H1 (cell line): ENCODE measurements at regions not wholly inside any gene's neighbourhood (a gene's known extent, or its start where the extent isn't known, plus 50 kb on each side); places are given as distances from the start of the nearest gene placed in this dataset.

Experiments used
- CTCF ChIA-PET: fragments of 300-600 bp; sonication (Branson Sonifier 250); formaldehyde crosslinking; loops from one replicate; lab custom pipeline; 2021; ENCODE audit not compliant: partially characterized antibody; lab: Charles Lee
- POLR2A ChIA-PET: fragments of 300-600 bp; sonication (Branson Sonifier 250); formaldehyde crosslinking; loops from one replicate; lab custom pipeline; 2021; ENCODE audit warnings: inconsistent platforms; ENCODE audit not compliant: partially characterized antibody; lab: Charles Lee
- DNase-seq, 2 experiments: peaks; one replicate each; pipeline versions ENCODE4 v3.0.0 to v3.0.0-alpha.2; 2010 to 2022; ENCODE audit warnings: low spot score in 2 of 2, low read depth in 1 of 2, mixed read lengths in 1 of 2
- FAIRE-seq: peaks from 2 replicates; lab custom pipeline; 2011; peaks lifted over from hg19 to GRCh38; lab: Jason Lieb, UNC
- H2AFZ ChIP-seq: 2 replicates; pipeline ENCODE4 v1.8.1; 2012; ENCODE audit warnings: low read length, inconsistent platforms
- H2AK5ac ChIP-seq: 2 replicates; pipeline ENCODE4 v1.6.1; 2013; ENCODE audit warnings: low read depth, low read length
- H2BK120ac ChIP-seq: replicated peaks from 2 replicates; pipeline ENCODE3; 2013; ENCODE audit warnings: low read depth, low read length, inconsistent platforms
- H2BK12ac ChIP-seq: 2 replicates; pipeline ENCODE4 v1.6.1; 2013; ENCODE audit warnings: low read depth, low read length
- H2BK15ac ChIP-seq: 2 replicates; pipeline ENCODE4 v1.6.1; 2013; ENCODE audit warnings: low read length
- H2BK20ac ChIP-seq: 2 replicates; pipeline ENCODE4 v1.6.1; 2013; ENCODE audit warnings: low read length
- H2BK5ac ChIP-seq: 2 replicates; pipeline ENCODE4 v1.6.1; 2013; ENCODE audit warnings: low read depth, low read length
- H3K14ac ChIP-seq: 2 replicates; pipeline ENCODE4 v1.6.1; 2013; ENCODE audit warnings: inconsistent platforms; ENCODE audit not compliant: insufficient read length
- H3K18ac ChIP-seq: 2 replicates; pipeline ENCODE4 v1.6.1; 2013; ENCODE audit warnings: low read length; ENCODE audit errors: extremely low read depth
- H3K23ac ChIP-seq: 2 replicates; pipeline ENCODE4 v1.6.1; 2013; ENCODE audit warnings: inconsistent platforms; ENCODE audit not compliant: insufficient read length
- H3K23me2 ChIP-seq: 2 replicates; pipeline ENCODE4 v1.6.1; 2013; ENCODE audit warnings: low read depth, low read length
- H3K27ac ChIP-seq: 2 replicates; pipeline ENCODE4 v1.6.1; 2011; ENCODE audit warnings: low read depth, low read length, inconsistent platforms
- H3K27me3 ChIP-seq, 4 experiments: replicated peaks in 1 of 4; 1 replicate in 1 of 4; 2 replicates in 3 of 4; pipeline versions ENCODE4 v1.6.1 to v1.8.1; 2011 to 2013; ENCODE audit warnings: low read length in 3 of 4, mild to moderate bottlenecking in 3 of 4, inconsistent platforms in 2 of 4, mixed read lengths in 2 of 4, moderate library complexity in 1 of 4; ENCODE audit not compliant: control insufficient read depth in 3 of 4, insufficient read depth in 3 of 4; ENCODE audit errors: extremely low read depth in 1 of 4
- H3K36me3 ChIP-seq, 4 experiments: 2 replicates each; pipeline versions ENCODE4 v1.6.1 to v1.8.1; 2011 to 2013; ENCODE audit warnings: mild to moderate bottlenecking in 4 of 4, low read length in 3 of 4, moderate library complexity in 2 of 4, control low read depth in 1 of 4, inconsistent platforms in 1 of 4; ENCODE audit not compliant: insufficient read depth in 4 of 4, control insufficient read depth in 2 of 4
- H3K4ac ChIP-seq: replicated peaks from 2 replicates; pipeline ENCODE3; 2013; ENCODE audit warnings: low read length, low read depth, mixed read lengths, inconsistent platforms; ENCODE audit not compliant: insufficient read length
- H3K4me1 ChIP-seq, 4 experiments: replicated peaks in 1 of 4; 1 replicate in 1 of 4; 2 replicates in 3 of 4; pipeline versions ENCODE4 v1.6.1 to v1.8.1; 2011 to 2013; ENCODE audit warnings: low read length in 3 of 4, inconsistent platforms in 2 of 4, mixed read lengths in 1 of 4; ENCODE audit not compliant: insufficient read depth in 4 of 4, control insufficient read depth in 3 of 4
- H3K4me2 ChIP-seq, 2 experiments: 2 replicates each; pipeline versions ENCODE4 v1.6.1 to v1.8.1; 2011 to 2013; ENCODE audit warnings: low read depth in 2 of 2, low read length in 2 of 2, control low read depth in 1 of 2, inconsistent platforms in 1 of 2, mild to moderate bottlenecking in 1 of 2; ENCODE audit not compliant: insufficient read depth in 1 of 2
- H3K4me3 ChIP-seq, 4 experiments: fragments of 200-600, 300-600 bp in 1 of 4; sonication (generic), shearing (Covaris generic), sonication (Bioruptor Twin) in 1 of 4; 2 replicates each; pipeline versions ENCODE4 v1.5.1 to v1.8.1; 2011 to 2016; ENCODE audit warnings: low read length in 4 of 4, low read depth in 3 of 4, control low read depth in 2 of 4, inconsistent platforms in 2 of 4, mild to moderate bottlenecking in 2 of 4, mixed read lengths in 1 of 4, moderate library complexity in 1 of 4; ENCODE audit not compliant: insufficient read depth in 2 of 4; ENCODE audit errors: extremely low read depth in 1 of 4
- H3K56ac ChIP-seq: replicated peaks from 2 replicates; pipeline ENCODE3; 2013; ENCODE audit warnings: low read depth, mild to moderate bottlenecking, mixed read lengths, low read length, inconsistent platforms; ENCODE audit not compliant: insufficient read length
- H3K79me1 ChIP-seq: 2 replicates; pipeline ENCODE4 v1.6.1; 2013; ENCODE audit warnings: low read depth, low read length, control low read depth
- H3K79me2 ChIP-seq, 2 experiments: 2 replicates each; pipeline versions ENCODE4 v1.6.1 to v1.8.1; 2012 to 2013; ENCODE audit warnings: low read length in 2 of 2, mild to moderate bottlenecking in 2 of 2, inconsistent platforms in 1 of 2; ENCODE audit not compliant: insufficient read depth in 2 of 2, control insufficient read depth in 1 of 2
- H3K9ac ChIP-seq, 4 experiments: replicated peaks in 1 of 4; 1 replicate in 1 of 4; 2 replicates in 3 of 4; pipeline versions ENCODE4 v1.6.1 to v1.8.1; 2011 to 2013; ENCODE audit warnings: low read depth in 3 of 4, low read length in 3 of 4, control low read depth in 2 of 4, mild to moderate bottlenecking in 2 of 4, moderate library complexity in 2 of 4, inconsistent platforms in 1 of 4; ENCODE audit errors: extremely low read depth in 1 of 4
- H3K9me3 ChIP-seq, 2 experiments: 2 replicates each; pipeline versions ENCODE4 v1.6.1 to v1.8.1; 2012 to 2013; ENCODE audit warnings: mild to moderate bottlenecking in 2 of 2, moderate library complexity in 2 of 2, control low read depth in 1 of 2, inconsistent platforms in 1 of 2, low read depth in 1 of 2, low read length in 1 of 2, mixed read lengths in 1 of 2; ENCODE audit not compliant: insufficient read depth in 2 of 2
- H4K20me1 ChIP-seq, 2 experiments: replicated peaks in 1 of 2; 2 replicates each; pipeline versions ENCODE3 to v1.8.1; 2011 to 2013; ENCODE audit warnings: inconsistent platforms in 2 of 2, low read length in 2 of 2, mild to moderate bottlenecking in 1 of 2; ENCODE audit not compliant: insufficient read depth in 2 of 2, control insufficient read depth in 1 of 2
- H4K5ac ChIP-seq: 2 replicates; pipeline ENCODE4 v1.6.1; 2013; ENCODE audit warnings: low read length, low read depth, mixed read lengths, inconsistent platforms; ENCODE audit not compliant: insufficient read length
- H4K8ac ChIP-seq: 2 replicates; pipeline ENCODE4 v1.8.0; 2013; ENCODE audit warnings: mild to moderate bottlenecking, moderate library complexity, low read length, inconsistent platforms; ENCODE audit not compliant: insufficient read depth; ENCODE audit errors: extremely low read depth
- H4K91ac ChIP-seq: replicated peaks from 2 replicates; pipeline ENCODE3; 2013; ENCODE audit warnings: low read length, mixed read lengths, inconsistent platforms; ENCODE audit not compliant: insufficient read length
- WGBS, 2 experiments: shearing (Covaris generic) in 1 of 2; methylation state at CpG; one replicate each; pipeline versions ENCODE4 v1.1.6 to v1.1.7; 2013 to 2015; ENCODE audit warnings: low lambda C conversion rate in 2 of 2, mixed read lengths in 2 of 2, inconsistent platforms in 1 of 2, low coverage in 1 of 2, missing lambda C conversion rate in 1 of 2; ENCODE audit not compliant: insufficient replicate concordance in 2 of 2, insufficient coverage in 1 of 2, insufficient read length in 1 of 2; ENCODE audit errors: extremely low coverage in 1 of 2, missing lambda C conversion rate in 1 of 2; 5-methylcytosine and 5-hydroxymethylcytosine counted together
- TF ChIP-seq, protein P1 (sequence below): fragments of 300-600 bp; sonication (generic); IDR thresholded peaks from 2 replicates; pipeline ENCODE4 v1.7.1; 2012; ENCODE audit warnings: low read length, moderate library complexity, mild to moderate bottlenecking, inconsistent platforms; ENCODE audit not compliant: insufficient replicate concordance

DNA sequence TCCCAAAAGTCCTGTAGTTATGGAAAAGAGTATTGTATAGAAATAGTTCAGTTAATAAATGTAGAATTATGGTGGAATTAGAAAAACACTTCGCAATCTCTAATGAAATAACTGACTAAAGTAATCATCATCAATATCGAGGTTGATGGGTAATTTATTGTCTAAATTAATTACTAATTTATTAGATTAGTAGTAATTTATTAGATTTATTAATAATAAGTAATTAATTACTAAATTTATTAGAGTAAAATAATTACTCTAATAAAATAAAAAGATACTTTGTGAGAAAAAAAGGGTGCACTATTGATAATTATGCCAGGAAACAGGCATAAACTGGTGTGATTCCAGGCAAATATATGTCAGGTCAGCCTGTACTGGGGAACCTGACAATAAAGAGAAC, 455.6 kb downstream of the AASDHPPT start:
- H2BK20ac ChIP-seq: no peak overlapping the region
- H4K8ac ChIP-seq: no peak overlapping the region
- no peak overlapping the region for H3K56ac ChIP-seq
- no peak overlapping the region for H3K27ac ChIP-seq
- no peak overlapping the region for H3K23ac ChIP-seq
- H3K4ac ChIP-seq: no peak overlapping the region
- no peaks in the 10 kb centered on the region for H4K20me1 ChIP-seq
- no peak overlapping the region for H3K9ac ChIP-seq
- H3K23me2 ChIP-seq: no peaks in the 10 kb centered on the region
- H3K36me3 ChIP-seq: no peaks in the 10 kb centered on the region
- no peak overlapping the region for H3K18ac ChIP-seq
- WGBS, 2 experiments: 93% methylated on average over 2 of the region's 2 CpGs; no CpG with 5 or more reads in 1 of the 2 experiments
- no peaks in the 10 kb centered on the region for H3K79me1 ChIP-seq
- H3K4me1 ChIP-seq: no peaks in the 10 kb centered on the region
- H3K27me3 ChIP-seq: no peaks in the 10 kb centered on the region
- H2AFZ ChIP-seq: no peak overlapping the region
- no peak overlapping the region for H3K4me2 ChIP-seq
- no peak overlapping the region for H4K5ac ChIP-seq
- no peak overlapping the region for H3K14ac ChIP-seq
- no peak overlapping the region for H2AK5ac ChIP-seq
- no peak overlapping the region for H2BK120ac ChIP-seq
- no peaks in the 10 kb centered on the region for H3K79me2 ChIP-seq
- CTCF ChIA-PET: no interaction called here
- POLR2A ChIA-PET: no interaction called here
- H3K4me3 ChIP-seq: no peak overlapping the region
- no peaks in the 10 kb centered on the region for H3K9me3 ChIP-seq
- no peak overlapping the region for H2BK5ac ChIP-seq
- FAIRE-seq: no peak
- no peak overlapping the region for H2BK15ac ChIP-seq
- no peak for DNase-seq
- H4K91ac ChIP-seq: no peak overlapping the region
- H2BK12ac ChIP-seq: no peak overlapping the region
- TF ChIP-seq, protein P1, sequence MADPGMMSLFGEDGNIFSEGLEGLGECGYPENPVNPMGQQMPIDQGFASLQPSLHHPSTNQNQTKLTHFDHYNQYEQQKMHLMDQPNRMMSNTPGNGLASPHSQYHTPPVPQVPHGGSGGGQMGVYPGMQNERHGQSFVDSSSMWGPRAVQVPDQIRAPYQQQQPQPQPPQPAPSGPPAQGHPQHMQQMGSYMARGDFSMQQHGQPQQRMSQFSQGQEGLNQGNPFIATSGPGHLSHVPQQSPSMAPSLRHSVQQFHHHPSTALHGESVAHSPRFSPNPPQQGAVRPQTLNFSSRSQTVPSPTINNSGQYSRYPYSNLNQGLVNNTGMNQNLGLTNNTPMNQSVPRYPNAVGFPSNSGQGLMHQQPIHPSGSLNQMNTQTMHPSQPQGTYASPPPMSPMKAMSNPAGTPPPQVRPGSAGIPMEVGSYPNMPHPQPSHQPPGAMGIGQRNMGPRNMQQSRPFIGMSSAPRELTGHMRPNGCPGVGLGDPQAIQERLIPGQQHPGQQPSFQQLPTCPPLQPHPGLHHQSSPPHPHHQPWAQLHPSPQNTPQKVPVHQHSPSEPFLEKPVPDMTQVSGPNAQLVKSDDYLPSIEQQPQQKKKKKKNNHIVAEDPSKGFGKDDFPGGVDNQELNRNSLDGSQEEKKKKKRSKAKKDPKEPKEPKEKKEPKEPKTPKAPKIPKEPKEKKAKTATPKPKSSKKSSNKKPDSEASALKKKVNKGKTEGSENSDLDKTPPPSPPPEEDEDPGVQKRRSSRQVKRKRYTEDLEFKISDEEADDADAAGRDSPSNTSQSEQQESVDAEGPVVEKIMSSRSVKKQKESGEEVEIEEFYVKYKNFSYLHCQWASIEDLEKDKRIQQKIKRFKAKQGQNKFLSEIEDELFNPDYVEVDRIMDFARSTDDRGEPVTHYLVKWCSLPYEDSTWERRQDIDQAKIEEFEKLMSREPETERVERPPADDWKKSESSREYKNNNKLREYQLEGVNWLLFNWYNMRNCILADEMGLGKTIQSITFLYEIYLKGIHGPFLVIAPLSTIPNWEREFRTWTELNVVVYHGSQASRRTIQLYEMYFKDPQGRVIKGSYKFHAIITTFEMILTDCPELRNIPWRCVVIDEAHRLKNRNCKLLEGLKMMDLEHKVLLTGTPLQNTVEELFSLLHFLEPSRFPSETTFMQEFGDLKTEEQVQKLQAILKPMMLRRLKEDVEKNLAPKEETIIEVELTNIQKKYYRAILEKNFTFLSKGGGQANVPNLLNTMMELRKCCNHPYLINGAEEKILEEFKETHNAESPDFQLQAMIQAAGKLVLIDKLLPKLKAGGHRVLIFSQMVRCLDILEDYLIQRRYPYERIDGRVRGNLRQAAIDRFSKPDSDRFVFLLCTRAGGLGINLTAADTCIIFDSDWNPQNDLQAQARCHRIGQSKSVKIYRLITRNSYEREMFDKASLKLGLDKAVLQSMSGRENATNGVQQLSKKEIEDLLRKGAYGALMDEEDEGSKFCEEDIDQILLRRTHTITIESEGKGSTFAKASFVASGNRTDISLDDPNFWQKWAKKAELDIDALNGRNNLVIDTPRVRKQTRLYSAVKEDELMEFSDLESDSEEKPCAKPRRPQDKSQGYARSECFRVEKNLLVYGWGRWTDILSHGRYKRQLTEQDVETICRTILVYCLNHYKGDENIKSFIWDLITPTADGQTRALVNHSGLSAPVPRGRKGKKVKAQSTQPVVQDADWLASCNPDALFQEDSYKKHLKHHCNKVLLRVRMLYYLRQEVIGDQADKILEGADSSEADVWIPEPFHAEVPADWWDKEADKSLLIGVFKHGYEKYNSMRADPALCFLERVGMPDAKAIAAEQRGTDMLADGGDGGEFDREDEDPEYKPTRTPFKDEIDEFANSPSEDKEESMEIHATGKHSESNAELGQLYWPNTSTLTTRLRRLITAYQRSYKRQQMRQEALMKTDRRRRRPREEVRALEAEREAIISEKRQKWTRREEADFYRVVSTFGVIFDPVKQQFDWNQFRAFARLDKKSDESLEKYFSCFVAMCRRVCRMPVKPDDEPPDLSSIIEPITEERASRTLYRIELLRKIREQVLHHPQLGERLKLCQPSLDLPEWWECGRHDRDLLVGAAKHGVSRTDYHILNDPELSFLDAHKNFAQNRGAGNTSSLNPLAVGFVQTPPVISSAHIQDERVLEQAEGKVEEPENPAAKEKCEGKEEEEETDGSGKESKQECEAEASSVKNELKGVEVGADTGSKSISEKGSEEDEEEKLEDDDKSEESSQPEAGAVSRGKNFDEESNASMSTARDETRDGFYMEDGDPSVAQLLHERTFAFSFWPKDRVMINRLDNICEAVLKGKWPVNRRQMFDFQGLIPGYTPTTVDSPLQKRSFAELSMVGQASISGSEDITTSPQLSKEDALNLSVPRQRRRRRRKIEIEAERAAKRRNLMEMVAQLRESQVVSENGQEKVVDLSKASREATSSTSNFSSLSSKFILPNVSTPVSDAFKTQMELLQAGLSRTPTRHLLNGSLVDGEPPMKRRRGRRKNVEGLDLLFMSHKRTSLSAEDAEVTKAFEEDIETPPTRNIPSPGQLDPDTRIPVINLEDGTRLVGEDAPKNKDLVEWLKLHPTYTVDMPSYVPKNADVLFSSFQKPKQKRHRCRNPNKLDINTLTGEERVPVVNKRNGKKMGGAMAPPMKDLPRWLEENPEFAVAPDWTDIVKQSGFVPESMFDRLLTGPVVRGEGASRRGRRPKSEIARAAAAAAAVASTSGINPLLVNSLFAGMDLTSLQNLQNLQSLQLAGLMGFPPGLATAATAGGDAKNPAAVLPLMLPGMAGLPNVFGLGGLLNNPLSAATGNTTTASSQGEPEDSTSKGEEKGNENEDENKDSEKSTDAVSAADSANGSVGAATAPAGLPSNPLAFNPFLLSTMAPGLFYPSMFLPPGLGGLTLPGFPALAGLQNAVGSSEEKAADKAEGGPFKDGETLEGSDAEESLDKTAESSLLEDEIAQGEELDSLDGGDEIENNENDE: no peak
